Neuronal stem cell (in vitro differentiated cells): ENCODE measurements at regions not wholly inside any gene's neighbourhood (a gene's known extent, or its start where the extent isn't known, plus 50 kb on each side); places are given as distances from the start of the nearest gene placed in this dataset.
A peak's percentile ranks its signal among the peaks of the same experiment; 100 is the strongest.

Source experiments
- DNase-seq: peaks from one replicate; pipeline ENCODE4 v3.0.0-alpha.2; 2013; ENCODE audit warnings: low spot score
- H2AFZ ChIP-seq: one replicate; pipeline ENCODE4 v1.6.1; 2013; ENCODE audit warnings: mild to moderate bottlenecking, low read length, inconsistent platforms
- H2AK5ac ChIP-seq: 2 replicates; pipeline ENCODE4 v1.6.1; 2013; ENCODE audit warnings: low read depth, mild to moderate bottlenecking, inconsistent platforms, low read length, moderate library complexity, mixed read lengths
- H2BK120ac ChIP-seq: 2 replicates; pipeline ENCODE4 v1.6.1; 2013; ENCODE audit warnings: low read depth, mild to moderate bottlenecking, inconsistent platforms, low read length, moderate library complexity, mixed read lengths
- H2BK12ac ChIP-seq: one replicate; pipeline ENCODE4 v1.6.1; 2013; ENCODE audit warnings: low read length, inconsistent platforms
- H2BK15ac ChIP-seq: 2 replicates; pipeline ENCODE4 v1.6.1; 2013; ENCODE audit warnings: mild to moderate bottlenecking, low read length, inconsistent platforms, mixed read lengths
- H2BK5ac ChIP-seq: one replicate; pipeline ENCODE4 v1.6.1; 2013; ENCODE audit warnings: inconsistent platforms, mild to moderate bottlenecking, low read length, moderate library complexity
- H3K14ac ChIP-seq: one replicate; pipeline ENCODE4 v1.6.1; 2013; ENCODE audit warnings: low read length, inconsistent platforms
- H3K18ac ChIP-seq: 2 replicates; pipeline ENCODE4 v1.6.1; 2013; ENCODE audit warnings: low read length, inconsistent platforms
- H3K23ac ChIP-seq: 2 replicates; pipeline ENCODE4 v1.6.1; 2013; ENCODE audit warnings: low read depth, mild to moderate bottlenecking, mixed read lengths, low read length, inconsistent platforms; ENCODE audit not compliant: poor library complexity
- H3K27ac ChIP-seq: replicated peaks from 3 replicates; pipeline ENCODE4 v1.5.1; 2013; ENCODE audit warnings: low read length, inconsistent platforms
- H3K27me3 ChIP-seq, 3 experiments: 2 replicates each; pipeline ENCODE4 v1.6.1; 2013; ENCODE audit warnings: low read length in 3 of 3, mild to moderate bottlenecking in 2 of 3, inconsistent platforms in 1 of 3, low read depth in 1 of 3, mixed read lengths in 1 of 3, moderate library complexity in 1 of 3; ENCODE audit not compliant: control insufficient read depth in 3 of 3, insufficient read depth in 3 of 3
- H3K36me3 ChIP-seq, 2 donors: replicated peaks in 1 of 2; 2 replicates each; pipeline ENCODE4 v1.6.1; 2013; ENCODE audit warnings: low read length in 2 of 2; ENCODE audit not compliant: control insufficient read depth in 2 of 2, insufficient read depth in 2 of 2
- H3K4ac ChIP-seq: 2 replicates; pipeline ENCODE4 v1.6.1; 2013; ENCODE audit warnings: inconsistent platforms, mild to moderate bottlenecking, low read length, moderate library complexity
- H3K4me1 ChIP-seq, 2 donors: 1 replicate in 1 of 2; 2 replicates in 1 of 2; pipeline ENCODE4 v1.6.1; 2013; ENCODE audit warnings: low read length in 2 of 2, low read depth in 1 of 2; ENCODE audit not compliant: control insufficient read depth in 2 of 2, insufficient read depth in 1 of 2
- H3K4me2 ChIP-seq: one replicate; pipeline ENCODE4 v1.6.1; 2013; ENCODE audit warnings: mild to moderate bottlenecking, low read length, inconsistent platforms; ENCODE audit not compliant: insufficient read depth, poor library complexity, severe bottlenecking
- H3K4me3 ChIP-seq, 2 donors: 2 replicates each; pipeline ENCODE4 v1.5.1; 2013; ENCODE audit warnings: low read length in 2 of 2, mild to moderate bottlenecking in 2 of 2, inconsistent platforms in 1 of 2, moderate library complexity in 1 of 2
- H3K79me1 ChIP-seq: one replicate; pipeline ENCODE4 v1.6.1; 2013; ENCODE audit warnings: low read depth, mild to moderate bottlenecking, inconsistent platforms, low read length, moderate library complexity
- H3K9ac ChIP-seq: one replicate; pipeline ENCODE4 v1.6.1; 2013; ENCODE audit warnings: mild to moderate bottlenecking, low read depth, low read length, inconsistent platforms; ENCODE audit not compliant: poor library complexity
- H3K9me3 ChIP-seq, 2 donors: replicated peaks in 1 of 2; 2 replicates each; pipeline versions ENCODE3 to v1.6.1; 2013; ENCODE audit warnings: low read length in 2 of 2, mild to moderate bottlenecking in 2 of 2, inconsistent platforms in 1 of 2, low read depth in 1 of 2, mixed read lengths in 1 of 2, moderate library complexity in 1 of 2; ENCODE audit not compliant: control insufficient read depth in 2 of 2, insufficient read depth in 1 of 2
- H4K8ac ChIP-seq: one replicate; pipeline ENCODE4 v1.6.1; 2013; ENCODE audit warnings: low read depth, mild to moderate bottlenecking, inconsistent platforms, low read length, moderate library complexity
- H4K91ac ChIP-seq: one replicate; pipeline ENCODE4 v1.6.1; 2013; ENCODE audit warnings: low read length, low read depth, mild to moderate bottlenecking, inconsistent platforms; ENCODE audit not compliant: poor library complexity
- WGBS, 2 donors: extraction: QIAGEN DNeasy Blood & Tissue Kit; methylation state at CpG; one replicate each; pipeline ENCODE4 v1.1.7; 2013; ENCODE audit warnings: missing lambda C conversion rate in 2 of 2, mixed read lengths in 1 of 2; ENCODE audit not compliant: insufficient read length in 2 of 2, insufficient replicate concordance in 1 of 2; ENCODE audit errors: extremely low coverage in 2 of 2; 5-methylcytosine and 5-hydroxymethylcytosine counted together

DNA sequence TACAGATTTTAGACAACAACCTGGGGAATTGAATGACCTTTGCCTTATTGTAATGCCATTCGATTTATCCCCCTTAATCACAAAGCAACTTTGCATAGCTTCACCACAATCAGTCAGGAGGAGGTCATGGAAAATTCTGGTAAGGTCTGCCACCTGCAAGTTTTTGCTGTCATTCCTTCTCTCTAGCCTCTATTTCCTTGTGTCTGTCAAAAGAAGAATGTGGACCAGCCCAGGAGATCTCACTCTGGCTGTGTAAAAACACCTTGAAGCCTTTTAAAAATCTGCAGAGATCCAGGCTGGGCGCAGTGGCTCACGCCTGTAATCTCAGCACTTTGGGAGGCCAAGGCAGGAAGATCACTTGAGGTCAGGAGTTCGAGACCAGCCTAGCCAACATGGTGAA is 74.1 kb upstream of the BZW1 start:
- Histone ChIP-seq H3K14ac (no peak overlapping the region), H3K9ac (no peak overlapping the region), H2AK5ac (no peak overlapping the region), H2BK15ac (no peak overlapping the region), H3K4me1 (no peaks in the 10 kb centered on the region), H4K91ac (no peak overlapping the region), H2BK120ac (no peak overlapping the region), H3K4ac (no peak overlapping the region), H2BK5ac (no peak overlapping the region), H3K27ac (no peak overlapping the region), H2AFZ (no peak overlapping the region), H3K23ac (no peak overlapping the region), H3K18ac (no peak overlapping the region), H3K4me2 (no peak overlapping the region), H2BK12ac (no peak overlapping the region), H3K9me3 (no peaks in the 10 kb centered on the region), H3K4me3 (no peak overlapping the region), H3K36me3 (no peaks in the 10 kb centered on the region), H3K79me1 (no peaks in the 10 kb centered on the region), H4K8ac (no peak overlapping the region), H3K27me3 (peaks cover 0 to 3% (median 0%) of the 10 kb centered on the region in 3 experiments)
- no peak for DNase-seq
- no CpG with 5 or more reads among the region's 4 CpGs for WGBS, 2 donors

DNA sequence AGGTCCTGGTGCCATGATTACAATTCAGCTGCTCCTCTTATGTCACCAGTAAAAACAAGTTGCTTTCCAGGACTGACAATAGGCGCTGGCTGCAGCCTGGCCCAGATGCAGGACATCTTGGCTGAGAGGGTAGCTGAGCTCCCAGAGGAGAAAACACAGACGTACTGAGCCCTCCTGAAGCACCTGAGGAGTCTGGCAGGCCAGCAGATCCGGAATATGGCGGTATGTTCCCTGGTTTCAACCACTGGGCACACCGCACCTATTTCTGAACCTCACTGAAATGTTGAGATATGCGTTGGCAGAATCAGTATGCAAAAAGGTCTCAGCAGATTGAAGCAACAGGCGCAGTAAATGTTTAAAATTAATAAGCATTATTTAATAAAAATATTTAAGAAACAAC is 73.1 kb upstream of the BZW1 start:
- H2AFZ ChIP-seq, result no peak overlapping the region
- H3K4me3 ChIP-seq, result no peak overlapping the region
- no peak overlapping the region for H3K27ac ChIP-seq
- H4K91ac ChIP-seq, result no peak overlapping the region
- no peak overlapping the region for H3K4ac ChIP-seq
- no peak overlapping the region for H3K9ac ChIP-seq
- WGBS, 2 donors, result no CpG with 5 or more reads among the region's 7 CpGs
- no peak overlapping the region for H2BK5ac ChIP-seq
- H2BK120ac ChIP-seq, result no peak overlapping the region
- no peak overlapping the region for H2BK15ac ChIP-seq
- H3K23ac ChIP-seq, result no peak overlapping the region
- no peaks in the 10 kb centered on the region for H3K79me1 ChIP-seq
- no peak overlapping the region for H2AK5ac ChIP-seq
- H3K4me2 ChIP-seq, result no peak overlapping the region
- no peak overlapping the region for H4K8ac ChIP-seq
- H3K9me3 ChIP-seq, result no peaks in the 10 kb centered on the region
- no peak overlapping the region for H2BK12ac ChIP-seq
- peak overlapping the region; percentile 47 for H3K14ac ChIP-seq
- H3K4me1 ChIP-seq, result no peaks in the 10 kb centered on the region
- peaks cover 0 to 3% (median 0%) of the 10 kb centered on the region in 3 experiments for H3K27me3 ChIP-seq
- no peak overlapping the region for H3K18ac ChIP-seq
- no peaks in the 10 kb centered on the region for H3K36me3 ChIP-seq
- DNase-seq, result no peak

DNA sequence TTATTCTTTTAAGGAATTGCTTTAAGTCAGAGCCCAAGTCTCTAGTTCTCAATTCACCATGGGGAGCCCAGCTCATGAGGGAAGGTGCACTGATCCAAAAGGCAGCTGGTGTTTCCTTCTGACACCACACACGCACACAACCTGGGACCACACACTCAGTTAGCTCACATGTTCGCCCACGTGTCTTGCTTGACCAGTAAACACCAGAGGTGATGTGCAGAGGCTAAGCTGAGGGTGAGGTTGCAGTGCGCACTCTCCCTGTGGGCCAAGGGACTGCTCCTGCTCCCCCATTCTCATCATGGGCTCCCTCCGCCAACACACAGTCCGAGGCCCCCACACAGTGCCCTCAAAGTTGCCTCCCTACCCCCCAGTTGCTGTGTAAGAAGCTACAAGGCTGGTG is 70.8 kb upstream of the BZW1 start:
- no peak overlapping the region for H2AFZ ChIP-seq
- H3K4ac ChIP-seq, result no peak overlapping the region
- H3K4me1 ChIP-seq, result no peaks in the 10 kb centered on the region
- no peaks in the 10 kb centered on the region for H3K9me3 ChIP-seq
- peak overlapping the region; percentile 63 for H2BK12ac ChIP-seq
- H3K14ac ChIP-seq, result no peak overlapping the region
- no peak overlapping the region for H2BK15ac ChIP-seq
- H2AK5ac ChIP-seq, result peak overlapping the region; percentile 5
- no peak overlapping the region for H3K4me3 ChIP-seq
- no peak overlapping the region for H3K4me2 ChIP-seq
- no CpG with 5 or more reads among the region's 6 CpGs for WGBS, 2 donors
- H3K9ac ChIP-seq, result peak overlapping the region; percentile 30
- H3K23ac ChIP-seq, result peak overlapping the region; percentile 44
- H3K18ac ChIP-seq, result peak overlapping the region; percentile 2
- H3K36me3 ChIP-seq, result no peaks in the 10 kb centered on the region
- H4K91ac ChIP-seq, result no peak overlapping the region
- no peak for DNase-seq
- no peak overlapping the region for H4K8ac ChIP-seq
- no peak overlapping the region for H3K27ac ChIP-seq
- H3K27me3 ChIP-seq, result peaks cover 0 to 3% (median 0%) of the 10 kb centered on the region in 3 experiments
- H2BK120ac ChIP-seq, result no peak overlapping the region
- no peaks in the 10 kb centered on the region for H3K79me1 ChIP-seq
- no peak overlapping the region for H2BK5ac ChIP-seq

DNA sequence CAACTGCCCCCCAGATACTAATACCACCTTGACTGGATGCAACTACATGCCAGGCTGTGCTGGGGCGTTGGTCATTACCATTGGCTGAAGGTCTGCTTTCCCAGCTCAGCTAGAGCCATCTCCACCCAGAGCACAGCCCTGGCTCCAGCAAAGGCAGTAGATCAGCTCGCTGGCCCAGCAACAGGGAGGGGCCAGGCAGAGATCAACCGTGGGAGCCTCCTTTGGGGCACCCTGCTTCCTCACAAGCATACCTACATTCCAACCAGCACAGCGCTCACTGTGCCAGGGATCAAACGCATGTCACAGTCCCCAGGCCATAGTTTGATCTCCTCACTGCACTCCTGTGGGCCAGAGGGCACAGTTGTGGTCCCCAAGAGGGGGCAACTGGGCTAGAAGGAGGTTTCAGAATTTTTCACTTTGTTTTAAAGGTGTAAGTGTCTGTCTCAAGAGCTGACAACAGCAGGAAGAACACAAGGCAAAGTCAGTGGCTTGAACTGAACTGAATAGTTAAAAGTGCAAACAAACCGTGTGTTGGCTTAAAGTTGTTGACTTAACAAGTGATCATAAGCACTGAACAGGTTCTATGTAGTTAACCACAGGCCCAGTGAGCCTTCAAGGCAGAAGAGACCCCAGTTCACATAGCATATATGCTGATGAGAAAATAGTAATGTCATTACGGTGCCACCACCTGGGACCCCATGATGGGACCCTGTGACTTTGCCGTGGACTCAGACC is 70.1 kb upstream of the BZW1 start:
- Histone ChIP-seq H2BK12ac (no peak overlapping the region), H3K14ac (no peak overlapping the region), H3K4ac (no peak overlapping the region), H3K9ac (no peak overlapping the region), H2BK15ac (no peak overlapping the region), H3K4me3 (no peak overlapping the region), H2AK5ac (peak overlapping the region; percentile 5), H2BK120ac (no peak overlapping the region), H3K4me1 (no peaks in the 10 kb centered on the region), H2BK5ac (no peak overlapping the region), H4K8ac (no peak overlapping the region), H3K23ac (no peak overlapping the region), H4K91ac (no peak overlapping the region), H2AFZ (no peak overlapping the region), H3K27me3 (peaks cover 0 to 3% (median 0%) of the 10 kb centered on the region in 3 experiments), H3K4me2 (no peak overlapping the region), H3K9me3 (no peaks in the 10 kb centered on the region), H3K36me3 (no peaks in the 10 kb centered on the region), H3K79me1 (no peaks in the 10 kb centered on the region), H3K18ac (peak overlapping the region; percentile 33), H3K27ac (no peak overlapping the region)
- no CpG with 5 or more reads among the region's 8 CpGs for WGBS, 2 donors
- DNase-seq, result no peak
